ENCODE measurements at regions not wholly inside any gene's neighbourhood (a gene's known extent, or its start where the extent isn't known, plus 50 kb on each side); places are given as distances from the start of the nearest gene placed in this dataset.

DNA sequence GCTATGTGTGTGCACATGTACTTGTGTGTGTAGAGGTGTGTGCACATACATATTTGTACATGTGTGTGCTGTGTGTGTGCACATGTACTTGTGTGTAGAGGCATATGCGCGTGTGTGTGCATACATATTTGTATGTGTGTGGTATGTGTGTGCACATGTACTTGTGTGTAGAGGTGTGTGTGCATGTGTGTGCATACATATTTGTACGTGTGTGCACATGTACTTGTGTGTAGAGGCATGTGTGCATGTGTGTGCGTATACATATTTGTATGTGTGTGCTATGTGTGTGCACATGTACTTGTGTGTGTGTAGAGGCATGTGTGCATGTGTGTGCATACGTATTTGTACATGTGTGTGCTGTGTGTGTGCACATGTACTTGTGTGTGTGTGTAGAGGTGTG lies 291.9 kb downstream of the AJAP1 start:
- TF ChIP-seq CTCF (IDR thresholded peaks at IDR 0.05) (no peak), POLR2A (IDR thresholded peaks at IDR 0.05) (no peak)

All from lower leg skin (tissue), 3 donors.